Urothelium cell line (cell line): ENCODE measurements at regions not wholly inside any gene's neighbourhood (a gene's known extent, or its start where the extent isn't known, plus 50 kb on each side); places are given as distances from the start of the nearest gene placed in this dataset.
"Not testable (repeated sequence)": the region's sequence is repeated elsewhere in the genome, so short reads cannot be mapped to it uniquely, and the experiment has no call there.

ENCODE experiments used
- DNase-seq: peaks from one replicate; pipeline ENCODE4 v3.0.0; 2011; ENCODE audit warnings: low spot score, mixed read lengths
- FAIRE-seq: peaks from 2 replicates; lab custom pipeline; 2011; peaks lifted over from hg19 to GRCh38; lab: Jason Lieb, UNC

- DNase-seq (no peak), FAIRE-seq (no peak)
Measured at GRCh38 chr6:135604035-135604860, 106.7 kb upstream of the AHI1 start.

GRCh38 chr6:135605278-135605790 lies 107.8 kb upstream of the AHI1 start:
- no peak for FAIRE-seq

GRCh38 chr6:135606392-135606791 lies 108.9 kb upstream of the AHI1 start:
- DNase-seq, result no peak
- no peak for FAIRE-seq

More at GRCh38 chr6:135605278-135605790, 107.8 kb upstream of the AHI1 start:
- DNase-seq, result no peak

GRCh38 chr6:135608031-135608430 lies 110.5 kb upstream of the AHI1 start:
- FAIRE-seq (no peak), DNase-seq (no peak)

- DNase-seq, FAIRE-seq: not testable (repeated sequence)
Measured at GRCh38 chr6:135610192-135610591, 112.7 kb upstream of the AHI1 start.

GRCh38 chr6:135616655-135617054 lies 119.1 kb upstream of the AHI1 start:
- no peak for DNase-seq
- no peak for FAIRE-seq

GRCh38 chr6:135617222-135617621 lies 119.7 kb upstream of the AHI1 start:
- no peak for DNase-seq

GRCh38 chr6:135622081-135622480 lies 124.5 kb upstream of the AHI1 start:
- FAIRE-seq (no peak), DNase-seq (no peak)

More at GRCh38 chr6:135617222-135617621, 119.7 kb upstream of the AHI1 start:
- no peak for FAIRE-seq

- FAIRE-seq, result no peak
Measured at GRCh38 chr6:135623979-135624378, 126.4 kb upstream of the AHI1 start.

GRCh38 chr6:135624402-135625295 lies 127.1 kb upstream of the AHI1 start:
- DNase-seq, result no peak

More at GRCh38 chr6:135623979-135624378, 126.4 kb upstream of the AHI1 start:
- DNase-seq, result no peak

GRCh38 chr6:135626001-135626400 lies 128.5 kb upstream of the AHI1 start:
- DNase-seq, FAIRE-seq: not testable (repeated sequence)

More at GRCh38 chr6:135624402-135625295, 127.1 kb upstream of the AHI1 start:
- FAIRE-seq, result no peak

GRCh38 chr6:135627092-135627715 lies 129.7 kb upstream of the AHI1 start:
- no peak for FAIRE-seq

GRCh38 chr6:135630789-135631376 lies 133.3 kb upstream of the AHI1 start:
- DNase-seq (no peak), FAIRE-seq (no peak)

More at GRCh38 chr6:135627092-135627715, 129.7 kb upstream of the AHI1 start:
- no peak for DNase-seq

GRCh38 chr6:135631821-135632220 lies 134.3 kb upstream of the AHI1 start:
- DNase-seq (no peak), FAIRE-seq (no peak)

GRCh38 chr6:135633573-135633972 lies 136.0 kb upstream of the AHI1 start:
- FAIRE-seq, result no peak
- no peak for DNase-seq

GRCh38 chr6:135637701-135638100 lies 140.2 kb upstream of the AHI1 start:
- FAIRE-seq (no peak), DNase-seq (no peak)

GRCh38 chr6:135638108-135638507 lies 140.6 kb upstream of the AHI1 start:
- DNase-seq, result no peak
- no peak for FAIRE-seq

- DNase-seq (no peak), FAIRE-seq (no peak)
Measured at GRCh38 chr6:135640048-135640447, 142.5 kb upstream of the AHI1 start.

- no peak for FAIRE-seq
- DNase-seq, result no peak
Measured at GRCh38 chr6:135640449-135641111, 143.0 kb upstream of the AHI1 start.

- DNase-seq, result no peak
- no peak for FAIRE-seq
Measured at GRCh38 chr6:135642912-135643311, 145.4 kb upstream of the AHI1 start.
